GM12801 (cell line): ENCODE measurements at regions not wholly inside any gene's neighbourhood (a gene's known extent, or its start where the extent isn't known, plus 50 kb on each side); places are given as distances from the start of the nearest gene placed in this dataset.

Experiments
- TF ChIP-seq, protein P1 (sequence below): IDR thresholded peaks from one replicate; pipeline ENCODE4 v1.5.1; 2011; ENCODE audit warnings: control low read depth; ENCODE audit not compliant: insufficient read length; ENCODE audit errors: extremely low read depth

- TF ChIP-seq, protein P1, sequence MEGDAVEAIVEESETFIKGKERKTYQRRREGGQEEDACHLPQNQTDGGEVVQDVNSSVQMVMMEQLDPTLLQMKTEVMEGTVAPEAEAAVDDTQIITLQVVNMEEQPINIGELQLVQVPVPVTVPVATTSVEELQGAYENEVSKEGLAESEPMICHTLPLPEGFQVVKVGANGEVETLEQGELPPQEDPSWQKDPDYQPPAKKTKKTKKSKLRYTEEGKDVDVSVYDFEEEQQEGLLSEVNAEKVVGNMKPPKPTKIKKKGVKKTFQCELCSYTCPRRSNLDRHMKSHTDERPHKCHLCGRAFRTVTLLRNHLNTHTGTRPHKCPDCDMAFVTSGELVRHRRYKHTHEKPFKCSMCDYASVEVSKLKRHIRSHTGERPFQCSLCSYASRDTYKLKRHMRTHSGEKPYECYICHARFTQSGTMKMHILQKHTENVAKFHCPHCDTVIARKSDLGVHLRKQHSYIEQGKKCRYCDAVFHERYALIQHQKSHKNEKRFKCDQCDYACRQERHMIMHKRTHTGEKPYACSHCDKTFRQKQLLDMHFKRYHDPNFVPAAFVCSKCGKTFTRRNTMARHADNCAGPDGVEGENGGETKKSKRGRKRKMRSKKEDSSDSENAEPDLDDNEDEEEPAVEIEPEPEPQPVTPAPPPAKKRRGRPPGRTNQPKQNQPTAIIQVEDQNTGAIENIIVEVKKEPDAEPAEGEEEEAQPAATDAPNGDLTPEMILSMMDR: no peak
These were observed 167.9 kb upstream of the ZC3H12A start for GRCh38 chr1:37306461-37306860.

DNA sequence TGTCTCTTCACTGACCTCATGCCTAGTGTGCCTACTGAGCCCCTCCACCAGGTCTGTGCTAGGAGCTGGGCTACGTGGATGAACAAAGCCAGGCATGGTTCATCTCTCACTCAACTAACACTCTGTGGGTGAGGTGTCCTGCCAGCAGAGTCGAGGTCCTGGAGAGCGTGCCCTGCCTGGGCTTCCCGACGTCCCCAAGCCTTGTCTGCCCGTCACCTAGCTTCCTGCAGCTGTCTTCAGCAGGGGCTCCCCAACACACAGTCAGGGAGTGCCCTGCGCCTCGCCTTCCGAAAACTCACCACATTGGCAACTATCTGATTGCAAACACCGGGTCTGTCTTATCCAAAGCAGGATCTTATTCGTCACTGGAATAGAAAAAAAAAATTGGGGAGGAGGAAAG, 167.5 kb upstream of the ZC3H12A start:
- TF ChIP-seq, protein P1: no peak

- TF ChIP-seq, protein P1: no peak
These were observed 166.1 kb upstream of the ZC3H12A start for GRCh38 chr1:37308031-37308960.

- TF ChIP-seq, protein P1: no peak
These were observed 164.8 kb upstream of the ZC3H12A start for GRCh38 chr1:37309574-37309973.

- TF ChIP-seq, protein P1: no peak
These were observed 164.3 kb upstream of the ZC3H12A start for GRCh38 chr1:37310064-37310463.

DNA sequence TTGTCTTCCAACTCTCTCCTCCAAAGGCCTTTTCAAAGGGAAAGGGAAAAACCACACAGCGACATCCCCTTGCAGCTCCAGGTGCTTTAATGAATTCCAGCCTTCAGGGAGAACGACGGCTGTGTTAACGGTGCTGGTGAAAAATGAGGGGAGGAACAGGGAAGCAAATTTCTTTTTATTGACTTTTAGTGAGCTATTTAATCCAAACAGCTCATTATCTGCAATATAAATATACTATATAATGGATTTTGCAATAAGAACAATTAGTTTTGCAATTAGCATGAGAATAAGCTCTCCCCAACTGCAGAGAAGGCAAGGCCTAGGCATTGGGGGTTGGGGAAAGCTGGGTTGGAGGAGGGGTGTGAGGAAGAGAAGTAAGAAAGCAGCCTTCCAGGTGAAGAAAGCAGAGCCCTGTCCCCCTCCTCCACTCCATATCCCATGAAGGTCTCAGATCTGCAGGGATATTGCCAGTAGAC, 159.0 kb upstream of the ZC3H12A start:
- TF ChIP-seq, protein P1: no peak

GRCh38 chr1:37317870-37318467, 156.4 kb upstream of the ZC3H12A start:
- TF ChIP-seq, protein P1: no peak
